ENCODE measurements at regions not wholly inside any gene's neighbourhood (a gene's known extent, or its start where the extent isn't known, plus 50 kb on each side); places are given as distances from the start of the nearest gene placed in this dataset.

DNA sequence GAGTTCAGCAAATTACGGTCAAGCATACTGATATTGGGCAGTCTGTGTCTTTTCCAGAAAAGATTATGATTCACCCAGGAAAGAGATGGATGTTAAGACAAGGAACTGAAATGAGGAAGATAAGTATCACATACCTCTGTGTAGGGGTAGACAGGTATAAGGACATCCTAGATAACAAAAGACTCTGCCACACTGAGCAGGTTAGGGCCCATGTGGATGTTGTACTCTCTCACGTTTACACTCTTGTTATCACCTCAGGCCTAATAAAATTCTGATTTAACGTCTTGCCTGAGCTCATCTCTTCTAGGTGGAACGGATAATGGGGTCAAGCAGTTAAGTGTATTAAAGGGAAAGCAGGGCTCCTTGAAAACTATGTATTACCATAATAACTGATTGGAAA, 2480.8 kb downstream of the PCDH9 start:
- H3K27me3 ChIP-seq (ENCODE audit: control insufficient read depth in 1 of 2, insufficient read depth in 2 of 2, low read length in 1 of 2): no peaks in the 10 kb centered on the region
- no peak overlapping the region for H3K4me3 ChIP-seq (ENCODE audit: low read length in 2 of 2)
- intact Hi-C loops (cut with DNase I): no loop called here
- no peak for DNase-seq
- ATAC-seq (ENCODE audit: low FRiP score): no peak
- H3K27ac ChIP-seq (ENCODE audit: low read depth in 1 of 2, low read length in 2 of 2): no peak overlapping the region
- H3K4me1 ChIP-seq (ENCODE audit: control insufficient read depth in 1 of 2, insufficient read depth in 2 of 2, low read length in 2 of 2): no peaks in the 10 kb centered on the region
- no peaks in the 10 kb centered on the region for H3K9me3 ChIP-seq (ENCODE audit: control insufficient read depth, low read length)
- H3K36me3 ChIP-seq (ENCODE audit: control insufficient read depth in 1 of 2, insufficient read depth in 2 of 2, low read length in 1 of 2): no peaks in the 10 kb centered on the region
- 80 to 84% methylated on average over 4 of the region's 4 CpGs for WGBS, 2 donors

DNA sequence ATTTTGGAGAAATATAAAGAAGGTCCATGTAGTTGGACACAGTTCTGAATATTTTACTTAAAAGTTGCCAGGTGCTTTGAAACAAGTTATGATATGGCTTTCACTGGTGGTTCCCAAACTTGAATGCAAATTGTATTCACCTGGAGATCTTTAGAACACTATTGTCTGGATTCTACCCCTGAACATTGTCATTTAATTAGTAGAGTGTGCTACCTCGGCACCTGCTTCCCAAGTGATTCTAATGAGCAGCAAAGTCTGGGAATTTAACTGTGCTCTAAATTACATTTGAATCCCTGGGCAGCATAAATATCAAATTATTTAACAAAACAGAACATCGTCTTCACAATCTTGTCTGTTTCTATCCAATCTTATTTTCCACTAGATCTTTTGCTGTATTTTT, 2483.3 kb downstream of the PCDH9 start:
- peaks cover 0 to 1% of the 10 kb centered on the region in 2 donors for H3K27me3 ChIP-seq (ENCODE audit: control insufficient read depth in 1 of 2, insufficient read depth in 2 of 2, low read length in 1 of 2)
- DNase-seq (no peak), ATAC-seq (ENCODE audit: low FRiP score) (no peak)
- WGBS, 2 donors: 84 to 91% methylated on average over 2 of the region's 2 CpGs
- H3K36me3 ChIP-seq (ENCODE audit: control insufficient read depth in 1 of 2, insufficient read depth in 2 of 2, low read length in 1 of 2): no peaks in the 10 kb centered on the region
- intact Hi-C loops (cut with DNase I): no loop called here
- H3K27ac ChIP-seq (ENCODE audit: low read depth in 1 of 2, low read length in 2 of 2): no peak overlapping the region
- H3K4me3 ChIP-seq (ENCODE audit: low read length in 2 of 2): no peak overlapping the region
- no peaks in the 10 kb centered on the region for H3K9me3 ChIP-seq (ENCODE audit: control insufficient read depth, low read length)
- no peaks in the 10 kb centered on the region for H3K4me1 ChIP-seq (ENCODE audit: control insufficient read depth in 1 of 2, insufficient read depth in 2 of 2, low read length in 2 of 2)

DNA sequence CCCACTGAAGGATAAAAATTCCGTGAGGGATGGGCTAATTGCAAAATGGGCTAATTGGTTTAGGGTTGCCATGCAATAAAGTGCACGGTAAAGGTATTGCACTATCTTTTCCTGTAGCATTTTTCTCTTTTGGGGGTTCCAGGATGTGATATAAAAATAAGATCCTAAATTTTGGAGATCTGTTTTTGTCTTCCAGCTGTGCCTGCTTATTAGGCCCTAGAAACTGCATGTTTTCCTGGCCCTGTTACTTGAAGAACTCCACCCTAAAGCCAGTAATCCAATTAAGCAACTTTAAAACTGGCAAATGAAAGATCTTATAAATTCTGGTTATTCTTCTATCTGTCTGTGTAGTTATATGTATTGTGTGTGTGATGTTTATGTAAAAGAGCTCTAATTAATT, 2489.6 kb downstream of the PCDH9 start:
- no peak for ATAC-seq (ENCODE audit: low FRiP score)
- Histone ChIP-seq H3K4me1 (ENCODE audit: control insufficient read depth in 1 of 2, insufficient read depth in 2 of 2, low read length in 2 of 2) (no peaks in the 10 kb centered on the region), H3K27ac (ENCODE audit: low read depth in 1 of 2, low read length in 2 of 2) (no peak overlapping the region), H3K9me3 (ENCODE audit: control insufficient read depth, low read length) (peaks cover 2% of the 10 kb centered on the region), H3K36me3 (ENCODE audit: control insufficient read depth in 1 of 2, insufficient read depth in 2 of 2, low read length in 1 of 2) (no peaks in the 10 kb centered on the region), H3K4me3 (ENCODE audit: low read length in 2 of 2) (no peak overlapping the region), H3K27me3 (ENCODE audit: control insufficient read depth in 1 of 2, insufficient read depth in 2 of 2, low read length in 1 of 2) (peaks cover 0 to 1% of the 10 kb centered on the region in 2 donors)
- WGBS, 2 donors: 76 to 80% methylated on average over 2 of the region's 2 CpGs
- DNase-seq: no peak
- intact Hi-C loops (cut with DNase I): no loop called here

DNA sequence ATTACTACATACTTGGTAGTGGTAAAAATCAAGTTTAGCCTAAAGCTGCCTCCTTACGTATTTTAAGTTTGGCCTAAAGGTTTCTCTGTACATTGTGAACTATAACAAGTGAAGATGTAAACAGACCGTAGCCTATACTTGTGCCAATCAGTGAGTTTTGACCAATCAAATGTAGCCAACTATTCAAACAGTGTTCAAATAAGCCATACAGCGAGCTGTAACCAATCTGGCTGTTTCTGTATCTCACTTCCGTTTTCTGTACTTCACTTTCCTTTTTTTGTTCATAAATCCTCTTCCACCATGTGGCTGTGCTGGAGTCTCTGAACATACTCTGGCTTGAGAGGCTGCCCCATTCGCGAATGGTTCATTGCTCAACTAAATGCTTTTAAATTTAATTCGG, 2504.6 kb downstream of the PCDH9 start:
- H3K9me3 ChIP-seq (ENCODE audit: control insufficient read depth, low read length): no peaks in the 10 kb centered on the region
- no peaks in the 10 kb centered on the region for H3K4me1 ChIP-seq (ENCODE audit: control insufficient read depth in 1 of 2, insufficient read depth in 2 of 2, low read length in 2 of 2)
- intact Hi-C loops (cut with DNase I): no loop called here
- WGBS, 2 donors: 88% methylated on average over 7 of the region's 7 CpGs
- H3K27me3 ChIP-seq (ENCODE audit: control insufficient read depth in 1 of 2, insufficient read depth in 2 of 2, low read length in 1 of 2): no peaks in the 10 kb centered on the region
- H3K36me3 ChIP-seq (ENCODE audit: control insufficient read depth in 1 of 2, insufficient read depth in 2 of 2, low read length in 1 of 2): no peaks in the 10 kb centered on the region
- no peak for DNase-seq
- ATAC-seq (ENCODE audit: low FRiP score): no peak
- H3K27ac ChIP-seq (ENCODE audit: low read depth in 1 of 2, low read length in 2 of 2): no peak overlapping the region
- H3K4me3 ChIP-seq (ENCODE audit: low read length in 2 of 2): no peak overlapping the region

DNA sequence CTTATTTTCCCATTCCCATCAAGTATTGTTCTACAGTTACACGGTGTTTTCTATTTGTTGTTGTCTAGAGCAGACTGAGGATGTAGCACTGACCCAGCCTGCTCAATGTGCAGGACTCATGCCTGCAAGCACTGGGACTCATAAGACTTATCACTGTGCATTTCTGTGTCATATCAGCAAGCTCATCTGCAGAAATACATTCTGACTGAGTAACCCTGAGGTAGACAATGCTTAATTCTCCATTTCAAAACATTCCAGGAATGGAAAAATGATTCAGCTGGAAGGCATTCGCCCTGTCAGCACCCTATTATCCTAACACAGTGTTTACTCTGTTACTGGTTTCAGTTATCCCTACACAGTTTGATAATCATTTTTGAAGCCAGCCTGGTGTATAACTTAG, 2506.4 kb downstream of the PCDH9 start:
- H3K27me3 ChIP-seq (ENCODE audit: control insufficient read depth in 1 of 2, insufficient read depth in 2 of 2, low read length in 1 of 2): no peaks in the 10 kb centered on the region
- H3K27ac ChIP-seq (ENCODE audit: low read depth in 1 of 2, low read length in 2 of 2): no peak overlapping the region
- H3K9me3 ChIP-seq (ENCODE audit: control insufficient read depth, low read length): no peaks in the 10 kb centered on the region
- WGBS, 2 donors: 36% methylated on average over 2 of the region's 2 CpGs
- intact Hi-C loops (cut with DNase I): no loop called here
- no peak overlapping the region for H3K4me3 ChIP-seq (ENCODE audit: low read length in 2 of 2)
- no peak for ATAC-seq (ENCODE audit: low FRiP score)
- H3K36me3 ChIP-seq (ENCODE audit: control insufficient read depth in 1 of 2, insufficient read depth in 2 of 2, low read length in 1 of 2): no peaks in the 10 kb centered on the region
- no peaks in the 10 kb centered on the region for H3K4me1 ChIP-seq (ENCODE audit: control insufficient read depth in 1 of 2, insufficient read depth in 2 of 2, low read length in 2 of 2)
- DNase-seq: no peak

DNA sequence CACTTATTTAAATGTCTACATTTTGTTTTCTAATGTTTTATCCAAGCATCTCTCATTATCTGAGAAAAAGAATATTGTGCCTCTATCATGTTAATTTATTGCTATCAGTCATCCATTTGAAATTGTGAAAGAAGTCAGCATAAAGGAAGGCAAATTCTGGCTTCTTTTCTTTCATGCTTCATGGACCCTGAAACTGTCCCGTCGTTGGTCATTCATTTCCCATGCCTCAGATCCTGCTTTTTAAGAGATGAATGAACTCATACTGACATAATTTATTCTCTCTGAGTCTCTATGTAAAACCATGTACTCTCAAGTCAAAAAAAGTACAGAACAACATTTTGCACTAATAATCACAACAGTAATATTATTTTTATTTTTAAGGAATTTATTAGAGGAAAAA, 2512.0 kb downstream of the PCDH9 start:
- Histone ChIP-seq H3K4me3 (ENCODE audit: low read length in 2 of 2) (no peak overlapping the region), H3K9me3 (ENCODE audit: control insufficient read depth, low read length) (no peaks in the 10 kb centered on the region), H3K27me3 (ENCODE audit: control insufficient read depth in 1 of 2, insufficient read depth in 2 of 2, low read length in 1 of 2) (no peaks in the 10 kb centered on the region), H3K27ac (ENCODE audit: low read depth in 1 of 2, low read length in 2 of 2) (no peak overlapping the region), H3K36me3 (ENCODE audit: control insufficient read depth in 1 of 2, insufficient read depth in 2 of 2, low read length in 1 of 2) (no peaks in the 10 kb centered on the region), H3K4me1 (ENCODE audit: control insufficient read depth in 1 of 2, insufficient read depth in 2 of 2, low read length in 2 of 2) (no peaks in the 10 kb centered on the region)
- DNase-seq: no peak
- no peak for ATAC-seq (ENCODE audit: low FRiP score)
- intact Hi-C loops (cut with DNase I): no loop called here
- WGBS, 2 donors: 15 to 35% methylated on average over 2 of the region's 2 CpGs

DNA sequence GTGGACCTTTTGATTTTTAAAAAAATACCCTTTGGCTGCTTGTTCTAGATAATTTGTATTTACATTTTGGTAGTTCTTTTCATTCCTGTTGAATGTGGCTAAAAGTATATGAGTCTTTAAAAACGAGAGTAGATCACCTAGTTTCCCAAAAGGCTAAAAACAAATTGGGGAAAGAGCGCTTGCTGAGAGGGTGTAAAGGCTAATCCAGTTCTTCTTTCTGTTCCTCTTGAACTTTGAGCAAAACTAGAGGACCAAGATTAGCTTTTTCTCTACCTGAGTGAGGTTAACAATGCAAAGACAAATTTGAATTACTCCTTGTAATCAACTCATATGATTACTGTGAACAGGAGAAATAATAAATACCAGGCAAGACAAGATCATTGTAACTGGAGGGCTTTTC, 2513.2 kb downstream of the PCDH9 start:
- 56 to 61% methylated on average over 2 of the region's 2 CpGs for WGBS, 2 donors
- ATAC-seq (ENCODE audit: low FRiP score): no peak
- no peaks in the 10 kb centered on the region for H3K27me3 ChIP-seq (ENCODE audit: control insufficient read depth in 1 of 2, insufficient read depth in 2 of 2, low read length in 1 of 2)
- H3K4me1 ChIP-seq (ENCODE audit: control insufficient read depth in 1 of 2, insufficient read depth in 2 of 2, low read length in 2 of 2): no peaks in the 10 kb centered on the region
- no peak overlapping the region for H3K27ac ChIP-seq (ENCODE audit: low read depth in 1 of 2, low read length in 2 of 2)
- DNase-seq: no peak
- H3K9me3 ChIP-seq (ENCODE audit: control insufficient read depth, low read length): no peaks in the 10 kb centered on the region
- no peak overlapping the region for H3K4me3 ChIP-seq (ENCODE audit: low read length in 2 of 2)
- intact Hi-C loops (cut with DNase I): no loop called here
- no peaks in the 10 kb centered on the region for H3K36me3 ChIP-seq (ENCODE audit: control insufficient read depth in 1 of 2, insufficient read depth in 2 of 2, low read length in 1 of 2)

DNA sequence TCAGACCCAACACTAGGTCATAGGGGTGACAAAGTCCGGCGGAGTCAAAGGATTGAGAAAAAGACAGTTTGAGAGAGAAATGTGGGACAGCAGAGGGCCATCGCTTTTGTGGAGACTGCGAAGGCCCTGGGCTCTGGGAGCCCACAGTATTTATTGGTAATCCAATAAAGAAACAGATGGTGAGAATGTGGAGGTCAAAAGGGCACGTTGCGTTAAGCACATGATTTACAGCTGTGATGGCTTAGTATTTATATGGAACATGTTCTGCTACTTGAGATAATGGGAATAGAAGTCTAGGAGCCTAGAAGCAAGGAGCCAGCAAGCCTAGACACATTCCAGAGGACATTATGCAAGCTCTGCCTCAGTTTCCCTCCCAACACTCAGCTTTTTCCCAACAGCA, 2521.1 kb downstream of the PCDH9 start:
- H3K9me3 ChIP-seq (ENCODE audit: control insufficient read depth, low read length): no peaks in the 10 kb centered on the region
- no peak for ATAC-seq (ENCODE audit: low FRiP score)
- WGBS, 2 donors: 23 to 41% methylated on average over 6 of the region's 6 CpGs
- no peaks in the 10 kb centered on the region for H3K27me3 ChIP-seq (ENCODE audit: control insufficient read depth in 1 of 2, insufficient read depth in 2 of 2, low read length in 1 of 2)
- H3K4me1 ChIP-seq (ENCODE audit: control insufficient read depth in 1 of 2, insufficient read depth in 2 of 2, low read length in 2 of 2): no peaks in the 10 kb centered on the region
- H3K36me3 ChIP-seq (ENCODE audit: control insufficient read depth in 1 of 2, insufficient read depth in 2 of 2, low read length in 1 of 2): no peaks in the 10 kb centered on the region
- intact Hi-C loops (cut with DNase I): no loop called here
- no peak for DNase-seq
- H3K4me3 ChIP-seq (ENCODE audit: low read length in 2 of 2): no peak overlapping the region
- no peak overlapping the region for H3K27ac ChIP-seq (ENCODE audit: low read depth in 1 of 2, low read length in 2 of 2)

DNA sequence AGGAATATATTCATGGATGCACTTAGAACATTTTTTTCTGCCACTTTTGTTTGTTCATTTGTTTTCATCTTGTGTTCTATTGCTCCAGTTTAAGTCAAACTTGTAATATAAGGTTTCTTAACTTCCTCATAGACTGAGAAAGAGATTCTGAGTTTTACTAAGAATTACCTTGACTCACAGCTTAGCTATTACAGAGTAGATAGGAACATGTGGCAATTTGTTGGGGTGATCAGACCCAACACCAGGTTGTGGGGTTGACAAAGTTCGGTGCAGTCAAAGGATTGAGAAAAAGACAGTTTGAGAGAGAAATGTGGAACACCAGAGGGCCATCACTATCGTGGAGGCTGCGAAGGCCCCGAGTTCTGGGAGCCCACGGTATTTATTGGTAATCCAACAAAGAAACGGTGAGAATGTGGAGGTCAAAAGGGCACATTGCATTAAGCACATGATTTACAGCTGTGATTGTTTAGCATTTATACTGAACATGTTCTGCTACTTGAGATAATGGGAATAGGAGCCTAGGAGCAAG, 2526.0 kb downstream of the PCDH9 start:
- no peak overlapping the region for H3K4me3 ChIP-seq (ENCODE audit: low read length in 2 of 2)
- DNase-seq (no peak), ATAC-seq (ENCODE audit: low FRiP score) (no peak)
- H3K36me3 ChIP-seq (ENCODE audit: control insufficient read depth in 1 of 2, insufficient read depth in 2 of 2, low read length in 1 of 2): no peaks in the 10 kb centered on the region
- H3K4me1 ChIP-seq (ENCODE audit: control insufficient read depth in 1 of 2, insufficient read depth in 2 of 2, low read length in 2 of 2): no peaks in the 10 kb centered on the region
- intact Hi-C loops (cut with DNase I): no loop called here
- no peaks in the 10 kb centered on the region for H3K9me3 ChIP-seq (ENCODE audit: control insufficient read depth, low read length)
- no peak overlapping the region for H3K27ac ChIP-seq (ENCODE audit: low read depth in 1 of 2, low read length in 2 of 2)
- 48 to 66% methylated on average over 6 of the region's 6 CpGs for WGBS, 2 donors
- H3K27me3 ChIP-seq (ENCODE audit: control insufficient read depth in 1 of 2, insufficient read depth in 2 of 2, low read length in 1 of 2): no peaks in the 10 kb centered on the region
